ENCODE measurements at regions not wholly inside any gene's neighbourhood (a gene's known extent, or its start where the extent isn't known, plus 50 kb on each side); places are given as distances from the start of the nearest gene placed in this dataset.
A peak's percentile ranks its signal among the peaks of the same experiment; 100 is the strongest.
"Not testable (repeated sequence)": the region's sequence is repeated elsewhere in the genome, so short reads cannot be mapped to it uniquely, and the experiment has no call there.

DNA sequence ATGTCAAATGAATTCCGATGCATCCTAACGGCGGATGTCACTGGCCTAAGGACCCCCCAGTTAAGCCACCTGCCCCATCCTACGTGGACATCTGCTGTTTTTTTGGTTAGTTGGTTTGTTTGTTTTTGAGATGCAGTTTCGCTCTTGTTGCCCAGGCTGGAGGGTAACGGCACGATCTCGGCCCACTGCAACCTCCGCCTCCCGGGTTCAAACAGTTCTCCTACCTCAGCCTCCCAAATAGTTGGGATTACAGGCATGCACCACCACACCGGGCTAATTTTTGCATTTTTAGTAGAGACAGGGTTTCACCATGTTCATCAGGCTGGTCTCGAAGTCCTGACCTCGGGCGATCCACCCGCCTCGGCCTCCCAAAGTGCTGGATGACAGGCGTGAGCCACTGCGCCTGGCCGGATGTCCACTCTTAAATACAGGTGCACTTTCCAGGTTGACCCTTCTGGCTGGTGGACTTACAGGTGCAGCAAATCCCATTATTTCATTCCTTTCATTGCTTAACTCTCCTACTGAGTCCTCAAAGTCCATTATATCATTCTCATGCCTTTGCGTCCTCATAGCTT lies 206.2 kb downstream of the CRLF2 start:
- no peak for DNase-seq

DNA sequence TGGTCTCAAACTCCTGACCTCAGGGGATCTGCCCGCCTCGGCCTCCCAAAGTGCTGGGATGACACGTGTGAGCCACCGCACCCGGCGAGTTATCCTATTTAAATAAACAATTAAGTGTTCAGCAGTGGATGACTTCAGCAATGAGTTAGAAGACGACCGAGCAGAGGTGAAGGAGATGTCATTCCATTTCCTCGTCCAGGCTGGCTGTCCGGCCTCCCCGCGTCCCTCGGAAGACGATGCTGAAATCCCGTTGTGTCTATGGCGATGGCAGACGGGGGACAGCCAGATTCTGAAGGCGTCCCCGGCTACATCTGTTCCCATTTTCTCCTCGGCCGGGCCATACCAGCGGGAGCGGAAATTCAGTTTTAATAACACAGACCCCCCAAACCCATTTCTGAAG lies 209.8 kb downstream of the CRLF2 start:
- DNase-seq, result no peak

DNA sequence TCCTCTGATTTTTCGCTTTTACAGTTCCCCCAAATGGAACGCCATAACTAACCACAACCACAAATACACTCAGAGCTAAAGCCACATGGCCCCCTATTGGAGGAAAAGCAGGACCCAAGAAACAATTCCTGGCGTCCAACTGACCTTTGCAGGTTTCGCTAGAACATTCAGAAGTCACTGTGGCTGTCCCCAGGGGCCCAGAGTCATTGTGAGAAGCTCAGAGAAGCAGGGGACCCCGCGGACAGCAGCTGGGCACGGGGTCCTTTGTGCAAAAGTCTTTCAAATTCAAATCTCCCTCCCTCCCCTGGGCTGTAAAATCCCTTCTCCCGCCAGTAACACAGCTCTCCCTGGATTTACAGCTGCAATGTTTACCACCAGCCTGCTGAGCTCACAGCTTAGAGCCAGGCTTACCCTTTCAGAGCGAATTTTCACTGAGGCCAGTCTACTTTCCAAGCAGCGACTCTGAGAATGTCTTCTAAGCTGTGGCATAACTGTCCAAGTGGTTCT lies 214.8 kb downstream of the CRLF2 start:
- no peak for DNase-seq

DNA sequence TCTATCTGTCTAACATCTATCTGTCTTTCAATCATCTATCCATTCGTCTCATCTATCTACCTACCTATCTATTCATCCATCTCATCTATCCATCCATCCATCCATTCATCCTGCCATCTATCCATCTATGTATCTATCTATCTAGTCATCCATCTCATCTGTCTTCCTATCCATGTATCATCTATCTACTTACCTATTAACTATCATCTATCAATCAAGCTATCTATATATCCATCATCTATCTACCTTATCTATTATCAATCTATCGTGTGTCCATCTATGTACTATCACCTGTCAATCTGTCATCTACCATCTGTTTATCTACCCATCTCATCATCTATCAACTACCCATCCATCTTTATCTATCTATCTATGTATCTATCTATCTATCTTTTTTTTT lies 217.7 kb downstream of the CRLF2 start:
- DNase-seq, result no peak

DNA sequence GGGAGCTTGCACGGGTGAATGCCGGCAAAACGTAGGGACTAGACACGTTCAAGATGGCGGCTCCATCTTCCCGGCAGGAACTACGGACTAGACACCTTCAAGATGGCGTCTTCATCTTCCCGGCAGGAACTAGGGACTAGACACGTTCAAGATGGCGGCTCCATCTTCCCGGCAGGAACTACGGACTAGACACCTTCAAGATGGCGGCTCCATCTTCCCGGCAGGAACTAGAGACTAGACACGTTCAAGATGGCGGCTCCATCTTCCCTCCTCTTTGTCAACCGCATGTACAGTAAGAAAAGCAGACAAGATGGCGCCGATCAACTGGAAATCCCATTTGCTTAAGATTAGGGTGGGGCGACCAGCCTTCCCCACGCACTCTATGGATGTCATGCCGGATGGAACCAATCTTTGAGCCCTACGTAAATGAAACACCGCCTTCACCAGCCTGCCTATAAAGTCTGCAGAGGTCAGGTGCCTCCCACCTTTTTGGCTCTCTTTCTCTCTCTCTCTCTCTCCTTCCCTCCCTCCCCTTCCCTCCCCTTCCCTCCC lies 222.4 kb downstream of the CRLF2 start:
- DNase-seq, result peak; percentile 48

DNA sequence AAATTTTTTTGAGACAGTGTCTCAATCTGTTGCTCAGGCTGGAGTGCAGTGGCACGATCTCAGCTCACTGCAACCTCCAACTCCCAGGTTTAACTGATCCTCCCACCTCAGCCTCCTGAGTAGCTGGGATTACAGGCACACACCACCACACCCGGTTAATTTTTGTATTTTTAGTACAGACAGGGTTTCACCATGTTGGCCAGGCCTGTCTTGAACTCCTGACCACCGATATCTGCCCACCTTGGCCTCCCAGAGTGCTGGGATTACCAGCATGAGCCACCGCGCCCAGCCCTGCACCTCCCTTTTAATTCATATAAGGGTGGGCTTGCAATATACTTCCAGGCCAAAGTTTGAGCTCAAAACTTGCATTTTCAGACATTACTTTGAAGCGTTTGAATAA lies 223.9 kb downstream of the CRLF2 start:
- DNase-seq, result not testable (repeated sequence)

DNA sequence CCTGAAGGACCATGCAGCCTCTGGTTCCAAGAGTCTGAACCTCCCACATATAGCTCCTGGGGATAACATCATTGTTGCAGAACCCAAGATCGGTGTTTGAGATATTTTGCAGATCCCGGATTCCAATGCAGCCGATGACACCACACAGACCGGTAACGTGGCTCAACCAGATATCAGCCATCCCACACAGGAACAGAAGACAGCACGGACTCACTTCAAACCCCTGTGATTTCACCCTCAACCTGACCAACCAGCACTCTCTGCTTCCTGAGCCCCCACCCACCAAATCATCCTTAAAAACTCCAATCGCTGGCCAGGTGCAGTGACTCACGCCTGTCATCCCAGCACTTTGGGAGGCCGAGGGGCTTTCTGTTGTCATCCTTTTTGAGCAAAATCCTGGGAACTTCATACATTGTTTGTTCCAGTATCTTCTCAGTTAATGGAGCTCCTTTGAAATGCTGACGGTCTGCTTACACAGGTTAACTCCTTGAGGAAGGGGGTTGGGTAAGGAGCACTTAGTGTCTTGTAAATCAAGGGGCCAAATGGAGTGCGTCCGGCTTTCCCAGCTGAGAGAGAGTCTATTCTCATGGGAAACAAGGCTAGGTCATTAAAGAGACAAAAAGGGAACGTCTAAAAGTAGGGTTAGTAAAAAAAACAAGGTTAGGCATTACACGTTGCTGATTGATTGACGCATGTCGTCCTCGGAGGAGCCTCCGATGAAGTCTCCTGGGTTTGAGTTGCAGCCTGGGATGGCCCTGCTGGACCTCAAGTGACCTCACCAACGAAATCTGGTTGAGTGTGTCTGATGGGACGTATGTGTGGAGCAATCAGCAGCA lies 230.4 kb downstream of the CRLF2 start:
- no peak for DNase-seq

DNA sequence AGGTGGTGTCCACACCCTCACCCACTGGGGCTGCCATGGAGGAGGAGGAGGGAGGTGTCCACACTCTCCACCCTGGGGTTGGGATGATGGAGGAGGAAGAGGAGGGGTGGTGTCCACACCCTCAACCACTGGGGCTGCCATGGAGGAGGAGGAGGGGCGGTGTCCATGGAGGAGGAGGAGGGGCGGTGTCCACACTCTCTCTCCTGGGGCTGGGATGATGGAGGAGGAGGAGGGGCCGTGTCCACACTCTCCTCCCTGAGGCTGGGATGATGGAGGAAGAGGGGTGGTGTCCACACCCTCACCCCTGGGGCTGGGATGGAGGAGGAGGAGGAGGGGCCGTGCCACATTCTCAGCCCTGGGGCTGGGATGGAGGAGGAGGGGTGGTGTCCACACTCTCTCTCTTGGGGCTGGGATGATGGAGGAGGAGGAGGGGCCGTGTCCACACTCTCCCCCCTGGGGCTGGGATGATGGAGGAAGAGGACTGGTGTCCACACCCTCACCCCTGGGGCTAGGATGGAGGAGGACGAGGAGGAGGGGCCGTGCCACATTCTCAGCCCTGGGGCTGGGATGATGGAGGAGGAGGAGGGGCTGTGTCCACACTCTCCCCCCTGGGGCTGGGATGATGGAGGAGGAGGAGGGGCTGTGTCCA lies 231.7 kb downstream of the CRLF2 start:
- DNase-seq, result no peak

DNA sequence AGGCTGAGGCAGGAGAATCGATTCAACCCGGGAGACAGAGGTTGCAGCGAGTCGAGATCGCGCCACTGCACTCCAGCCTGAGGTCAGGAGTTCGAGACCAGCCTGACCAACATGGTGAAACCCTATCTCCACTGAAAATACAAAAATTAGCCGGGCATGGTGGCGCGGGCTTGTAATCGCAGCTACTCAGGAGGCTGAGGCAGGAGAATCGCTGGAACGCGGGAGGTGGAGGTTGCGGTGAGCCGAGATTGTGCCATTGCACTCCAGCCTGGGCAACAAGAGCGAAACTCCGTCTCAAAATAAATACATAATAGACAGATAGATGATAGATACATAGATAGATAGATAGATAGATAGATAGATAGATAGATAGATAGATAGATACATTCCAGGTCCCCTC lies 233.3 kb downstream of the CRLF2 start:
- DNase-seq, result not testable (repeated sequence)

DNA sequence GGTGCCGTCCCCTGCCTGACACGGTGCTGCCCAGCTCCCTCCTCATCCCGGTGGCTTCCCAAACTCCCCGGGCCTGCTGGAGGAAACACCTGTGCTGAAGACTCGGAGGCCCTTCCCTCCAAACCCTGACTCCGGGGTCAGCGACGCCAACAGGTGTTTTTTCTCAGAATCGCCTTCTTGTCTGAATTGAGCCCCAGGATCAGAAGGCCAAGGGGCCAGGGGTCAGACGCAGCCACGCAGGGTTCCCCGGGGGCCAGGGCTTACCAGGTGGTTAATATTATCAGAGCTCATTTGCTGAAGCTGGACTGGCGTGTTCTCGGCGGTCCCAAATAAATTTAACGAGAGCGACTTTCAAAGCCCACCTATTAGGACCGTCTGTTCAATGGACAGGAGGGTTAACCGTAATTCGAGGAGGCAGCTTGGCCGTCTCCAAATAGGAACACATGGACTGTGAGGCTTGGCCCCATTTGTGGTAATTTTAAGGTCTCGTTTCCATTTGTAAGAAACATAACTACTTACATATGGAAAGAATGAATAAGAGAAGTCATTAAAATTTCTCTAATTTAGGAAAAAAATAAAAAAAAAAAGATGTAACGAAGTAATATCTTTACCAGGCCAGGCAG lies 239.3 kb downstream of the CRLF2 start:
- no peak for DNase-seq

DNA sequence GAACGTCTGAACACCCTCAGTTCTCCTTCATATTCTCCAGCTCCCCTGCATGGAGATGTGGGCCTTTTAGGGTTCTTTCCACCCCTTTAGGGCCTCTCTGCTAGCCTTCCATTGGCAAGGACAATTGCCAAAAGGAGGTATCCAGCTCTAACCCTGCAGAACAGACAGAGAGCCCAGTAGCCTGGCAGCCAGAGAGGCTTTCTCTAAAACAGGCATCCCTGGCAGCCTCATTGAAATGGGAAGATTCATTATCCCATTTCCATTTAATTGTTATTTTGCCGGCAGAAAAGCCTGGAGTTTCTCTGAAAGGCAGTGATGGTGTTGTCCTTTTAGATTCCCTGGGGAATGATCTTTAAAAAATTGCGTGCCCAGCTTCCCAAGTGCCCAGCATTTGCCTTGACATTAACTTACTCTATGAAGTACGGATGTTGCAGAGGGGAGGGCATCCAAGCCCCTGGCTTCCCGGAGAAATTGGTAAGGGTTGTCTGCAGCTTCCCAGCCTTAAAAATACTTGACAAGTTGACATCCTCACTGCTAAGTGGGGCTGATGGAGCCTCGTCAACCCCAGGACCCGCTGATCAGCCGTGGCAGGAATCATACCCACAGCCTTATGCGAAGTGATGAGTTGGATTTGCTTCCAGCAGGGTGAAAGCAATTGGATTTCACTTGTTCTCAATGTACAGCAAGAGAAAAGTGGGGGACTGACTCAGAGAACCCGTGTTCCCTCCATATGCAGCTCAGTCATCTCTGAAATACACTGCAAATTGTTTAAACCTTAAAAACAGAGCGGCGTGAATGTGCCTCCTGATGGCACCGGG lies 244.1 kb downstream of the CRLF2 start:
- no peak for DNase-seq

DNA sequence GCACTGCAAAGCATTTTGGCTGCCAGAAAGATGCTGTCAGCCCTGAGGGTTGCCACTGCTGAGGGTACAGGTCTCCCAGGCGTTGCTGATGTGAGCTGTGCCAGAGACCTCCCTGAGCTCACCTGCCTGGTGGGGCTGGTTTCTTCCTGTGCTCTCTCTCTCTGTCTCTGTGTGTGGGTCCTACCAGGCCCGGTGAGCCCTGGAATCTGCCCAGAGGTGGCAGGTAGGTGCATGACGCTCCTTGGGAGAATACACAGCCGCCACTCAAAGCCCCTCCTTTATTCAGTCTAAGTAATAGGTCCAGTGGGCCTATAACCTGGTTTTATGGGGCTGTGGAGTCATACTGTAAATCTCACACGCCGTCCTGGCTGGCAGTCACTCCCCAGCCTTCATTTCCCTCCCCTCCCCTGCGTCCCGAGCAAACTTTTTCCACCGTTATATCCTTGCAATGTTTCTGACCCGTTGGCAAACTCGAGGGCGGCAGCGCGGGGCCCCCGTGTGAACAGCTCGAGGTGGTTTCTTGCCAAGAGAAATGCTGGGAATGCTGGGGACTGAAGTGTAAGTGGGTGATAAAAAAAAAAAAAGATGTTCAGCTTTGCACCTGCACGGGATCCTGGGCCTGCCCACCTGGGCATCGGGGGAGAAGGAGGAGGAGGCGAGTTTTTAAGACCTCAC lies 245.9 kb downstream of the CRLF2 start:
- DNase-seq, result no peak

DNA sequence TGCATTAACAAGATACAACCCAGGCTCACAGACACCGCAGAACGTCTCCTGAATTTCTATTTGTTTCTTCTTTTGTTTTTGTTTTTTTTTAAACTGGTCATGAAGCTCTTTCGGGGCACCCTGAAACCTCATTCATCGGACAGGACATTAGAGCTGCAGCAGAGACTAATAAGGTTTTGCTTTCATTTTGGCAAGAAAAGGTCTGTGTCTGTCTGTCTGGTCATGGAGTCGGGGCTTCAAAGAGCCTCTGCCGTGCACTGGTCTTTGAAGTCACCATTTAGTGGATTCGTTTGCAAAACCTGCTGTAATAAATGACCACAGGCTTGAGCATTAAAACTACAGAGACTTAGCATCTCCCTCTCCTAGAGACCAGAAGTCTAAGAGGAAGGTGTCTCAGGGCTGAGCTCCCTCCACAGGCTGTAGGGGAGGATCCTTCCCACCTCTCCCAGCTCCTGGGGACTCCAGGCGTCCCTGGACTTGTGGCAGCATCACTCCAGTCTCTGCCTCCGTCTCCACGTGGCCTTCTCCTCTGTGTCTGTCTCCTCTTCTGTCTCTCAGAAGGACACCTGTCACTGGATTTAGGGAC lies 247.5 kb downstream of the CRLF2 start:
- DNase-seq, result no peak

DNA sequence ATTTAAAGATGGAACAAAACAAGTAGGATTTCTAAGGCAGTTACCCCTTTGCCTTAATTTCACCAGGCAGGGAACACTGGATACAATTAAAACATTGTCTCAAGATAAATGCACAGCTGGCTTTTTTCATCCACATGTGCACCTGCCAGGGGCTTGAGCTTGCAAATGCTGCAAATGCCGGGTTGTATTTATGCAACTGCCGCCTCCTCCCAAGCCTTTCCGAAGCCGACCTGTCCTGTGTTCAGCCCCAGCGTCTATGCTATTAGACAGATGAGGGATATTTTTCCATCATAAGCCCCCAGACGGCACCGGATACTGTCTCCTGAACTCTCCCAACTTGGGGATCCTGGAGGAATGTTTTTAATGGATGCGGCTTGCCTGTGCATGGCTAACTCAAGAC lies 251.6 kb downstream of the CRLF2 start:
- DNase-seq, result no peak

DNA sequence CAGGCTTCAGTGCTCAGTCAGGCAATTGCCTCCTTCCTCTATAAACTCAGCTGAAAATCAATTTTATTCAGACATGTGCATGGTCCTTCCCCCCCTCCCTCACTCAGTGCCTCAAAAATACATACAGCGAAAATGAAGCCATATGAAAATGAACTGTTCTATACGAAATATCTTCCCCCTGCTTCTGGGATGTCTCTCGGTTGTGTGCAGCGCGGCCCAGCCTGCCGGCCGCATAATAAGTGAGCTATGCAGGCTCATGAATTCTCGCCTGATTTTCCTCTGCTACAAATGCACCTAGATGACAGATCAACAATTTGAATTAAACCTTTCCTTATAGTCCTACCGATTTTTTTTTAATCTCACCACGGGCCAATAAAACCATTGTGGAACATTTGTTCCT lies 252.9 kb downstream of the CRLF2 start:
- DNase-seq, result no peak

DNA sequence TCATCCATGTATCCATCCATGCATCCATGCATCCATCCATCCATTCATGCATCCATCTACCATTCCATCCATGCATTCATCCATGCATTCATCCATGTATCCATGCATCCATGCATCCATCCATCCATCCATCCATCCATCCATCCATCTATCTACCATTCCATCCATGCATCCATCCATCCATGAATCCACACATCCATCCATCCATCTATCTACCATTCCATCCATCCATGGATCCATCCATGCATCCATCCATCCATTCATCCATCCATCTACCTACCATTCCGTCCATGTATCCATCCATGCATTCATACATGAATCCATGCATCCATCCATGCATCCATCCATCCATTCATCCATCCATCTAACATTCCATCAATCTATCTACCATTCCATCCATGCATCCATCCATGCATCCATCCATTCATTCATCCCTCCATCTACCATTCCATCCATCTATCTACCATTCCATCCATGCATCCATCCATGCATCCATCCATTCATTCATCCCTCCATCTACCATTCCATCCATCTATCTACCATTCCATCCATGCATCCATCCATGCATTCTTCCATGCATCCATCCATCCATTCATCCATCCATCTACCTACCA lies 257.2 kb downstream of the CRLF2 start:
- DNase-seq, result not testable (repeated sequence)

DNA sequence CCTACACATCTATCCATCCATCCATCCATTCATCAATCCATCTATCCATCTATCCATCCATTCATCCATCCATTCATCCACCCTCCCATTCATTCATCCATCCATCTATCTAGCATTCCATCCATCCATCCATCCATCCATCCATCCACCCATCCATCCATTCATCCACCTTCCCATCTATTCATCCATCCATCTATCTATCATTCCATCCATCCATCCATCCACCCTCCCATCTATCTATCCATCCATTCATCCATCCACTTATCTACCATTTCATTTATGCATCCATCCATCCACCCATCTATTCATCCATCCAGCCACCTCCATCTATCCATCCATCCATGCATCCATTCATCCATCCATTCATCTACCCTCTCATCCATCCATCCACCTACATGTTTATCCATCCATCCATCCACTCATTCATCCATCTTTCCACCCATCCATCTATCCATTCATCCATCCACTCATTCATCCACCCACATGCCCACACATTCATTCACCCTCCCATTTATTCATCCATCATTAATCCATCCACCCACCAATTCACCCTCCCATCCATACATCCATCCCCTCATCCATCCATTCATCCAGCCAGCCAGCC lies 258.5 kb downstream of the CRLF2 start:
- DNase-seq, result no peak

DNA sequence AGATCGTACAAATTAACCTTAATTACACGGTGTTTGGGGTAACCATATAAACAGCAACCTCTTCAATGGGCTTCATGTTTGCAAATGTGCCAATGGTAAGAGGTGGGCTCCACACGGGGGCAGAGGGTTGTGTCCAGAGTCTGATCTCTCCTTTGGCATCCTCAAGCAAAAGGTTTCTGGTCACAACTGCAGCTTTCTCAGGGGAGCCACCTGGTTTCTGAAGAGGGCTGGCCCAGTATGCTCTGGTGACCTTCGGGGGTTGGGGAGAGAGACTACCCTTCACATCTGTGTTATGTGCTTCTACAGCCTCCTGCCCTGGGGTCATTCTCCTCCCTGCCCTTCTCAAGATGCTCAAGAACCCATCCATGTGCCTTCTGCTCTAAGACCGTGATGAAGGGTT lies 259.6 kb downstream of the CRLF2 start:
- no peak for DNase-seq

DNA sequence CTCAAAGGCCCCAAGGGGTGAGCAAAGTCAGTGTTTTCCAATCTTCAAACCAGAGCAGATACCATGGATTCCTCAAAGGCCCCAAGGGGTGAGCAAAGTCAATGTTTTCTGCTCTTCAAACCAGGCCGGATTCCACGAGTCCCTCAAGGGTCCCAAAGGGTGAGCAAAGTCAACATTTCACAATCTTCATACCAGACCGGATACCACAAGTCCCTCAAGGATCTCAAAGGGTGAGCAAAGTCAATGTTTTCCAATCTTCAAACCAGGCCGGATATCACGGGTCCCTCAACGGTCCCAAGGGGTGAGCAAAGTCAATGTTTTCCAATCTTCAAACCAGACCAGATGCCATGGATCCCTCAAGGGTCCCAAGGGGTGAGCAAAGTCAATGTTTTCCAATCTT lies 265.2 kb downstream of the CRLF2 start:
- DNase-seq, result not testable (repeated sequence)

DNA sequence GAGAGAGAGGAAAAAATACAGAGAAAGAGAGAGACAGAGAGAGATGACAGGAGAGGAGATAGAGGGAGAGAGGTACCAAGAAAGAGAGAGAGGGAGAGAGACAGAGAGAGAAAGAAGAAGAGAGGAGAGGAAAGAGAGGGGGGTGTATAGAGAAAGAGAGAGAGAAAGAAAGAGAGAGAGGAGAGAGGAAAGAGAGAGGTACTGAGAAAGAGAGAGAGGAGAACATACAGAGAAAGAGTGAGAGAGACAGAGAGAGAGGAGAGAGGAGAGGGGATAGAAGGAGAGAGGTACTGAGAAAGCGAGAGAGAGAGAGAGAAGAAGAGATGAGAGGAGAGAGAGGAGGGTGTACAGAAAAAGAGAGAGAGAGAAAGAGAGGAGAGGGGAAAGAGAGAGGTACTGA lies 269.4 kb downstream of the CRLF2 start:
- no peak for DNase-seq

All from NCI-H69 (cell line).